ENCODE measurements at regions not wholly inside any gene's neighbourhood (a gene's known extent, or its start where the extent isn't known, plus 50 kb on each side); places are given as distances from the start of the nearest gene placed in this dataset.

DNA sequence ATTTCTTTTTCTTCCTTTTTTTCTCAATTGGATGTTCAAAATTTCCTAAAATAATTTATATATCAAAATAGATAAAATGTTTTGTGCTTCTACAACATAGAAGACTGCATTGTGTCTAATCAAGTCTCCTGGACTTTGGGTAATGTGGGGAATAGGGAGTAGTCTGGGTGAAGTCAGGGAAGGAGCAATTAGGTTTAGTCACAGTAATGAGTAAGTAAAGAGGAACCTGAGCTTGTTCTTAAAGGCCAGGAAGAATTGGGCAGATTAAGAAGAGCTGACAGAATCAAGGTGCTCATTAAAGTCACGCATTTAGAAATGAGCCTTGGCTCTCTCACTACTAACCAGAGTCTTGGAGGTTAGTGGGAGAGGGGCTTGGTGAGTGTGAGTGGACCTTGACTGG lies 233.3 kb upstream of the SSTR1 start:
- TF ChIP-seq, protein P1, sequence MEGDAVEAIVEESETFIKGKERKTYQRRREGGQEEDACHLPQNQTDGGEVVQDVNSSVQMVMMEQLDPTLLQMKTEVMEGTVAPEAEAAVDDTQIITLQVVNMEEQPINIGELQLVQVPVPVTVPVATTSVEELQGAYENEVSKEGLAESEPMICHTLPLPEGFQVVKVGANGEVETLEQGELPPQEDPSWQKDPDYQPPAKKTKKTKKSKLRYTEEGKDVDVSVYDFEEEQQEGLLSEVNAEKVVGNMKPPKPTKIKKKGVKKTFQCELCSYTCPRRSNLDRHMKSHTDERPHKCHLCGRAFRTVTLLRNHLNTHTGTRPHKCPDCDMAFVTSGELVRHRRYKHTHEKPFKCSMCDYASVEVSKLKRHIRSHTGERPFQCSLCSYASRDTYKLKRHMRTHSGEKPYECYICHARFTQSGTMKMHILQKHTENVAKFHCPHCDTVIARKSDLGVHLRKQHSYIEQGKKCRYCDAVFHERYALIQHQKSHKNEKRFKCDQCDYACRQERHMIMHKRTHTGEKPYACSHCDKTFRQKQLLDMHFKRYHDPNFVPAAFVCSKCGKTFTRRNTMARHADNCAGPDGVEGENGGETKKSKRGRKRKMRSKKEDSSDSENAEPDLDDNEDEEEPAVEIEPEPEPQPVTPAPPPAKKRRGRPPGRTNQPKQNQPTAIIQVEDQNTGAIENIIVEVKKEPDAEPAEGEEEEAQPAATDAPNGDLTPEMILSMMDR (IDR thresholded peaks at IDR 0.05) = no peak

DNA sequence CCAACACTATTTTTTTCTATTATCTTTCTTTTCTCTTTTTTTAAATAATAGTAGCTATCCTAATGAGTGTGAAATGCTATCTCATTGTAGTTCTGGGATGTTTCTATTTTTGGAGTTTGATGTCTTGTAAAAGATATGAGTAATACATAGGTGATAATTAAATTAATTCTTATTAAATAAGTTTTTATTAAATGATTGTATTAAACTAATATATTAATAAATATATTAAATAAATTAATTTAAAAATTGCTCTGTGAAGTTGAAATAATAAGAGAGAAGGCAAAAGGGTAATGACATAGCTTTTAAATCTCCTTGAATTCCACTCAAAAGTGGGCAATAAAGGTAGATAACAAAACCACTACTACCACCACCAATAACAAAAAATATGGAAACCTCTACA lies 230.2 kb upstream of the SSTR1 start:
- CTCF ChIA-PET = no interaction called here
- intact Hi-C loops (cut with micrococcal nuclease) = no loop called here
- Mint-ChIP-seq H3K27ac (no peak overlapping the region), H3K27me3 (no peaks in the 10 kb centered on the region), H3K36me3 (ENCODE audit: low read depth) (no peaks in the 10 kb centered on the region), H3K4me3 (no peak overlapping the region), H3K4me1 (no peaks in the 10 kb centered on the region), H3K9me3 (peaks cover 9% of the 10 kb centered on the region)
- TF ChIP-seq, protein P1 (IDR thresholded peaks at IDR 0.05) = no peak
- no peak for DNase-seq
- POLR2A ChIA-PET = no interaction called here
- no peak for ATAC-seq (ENCODE audit: low read depth)

More for the DNA sequence above, 233.3 kb upstream of the SSTR1 start:
- Mint-ChIP-seq H3K27ac (no peak overlapping the region), H3K4me1 (no peaks in the 10 kb centered on the region), H3K27me3 (no peaks in the 10 kb centered on the region), H3K9me3 (peaks cover 4% of the 10 kb centered on the region), H3K36me3 (ENCODE audit: low read depth) (no peaks in the 10 kb centered on the region), H3K4me3 (no peak overlapping the region)
- DNase-seq (no peak), ATAC-seq (ENCODE audit: low read depth) (no peak)
- intact Hi-C loops (cut with micrococcal nuclease) = no loop called here
- POLR2A ChIA-PET = no interaction called here
- CTCF ChIA-PET = no interaction called here

DNA sequence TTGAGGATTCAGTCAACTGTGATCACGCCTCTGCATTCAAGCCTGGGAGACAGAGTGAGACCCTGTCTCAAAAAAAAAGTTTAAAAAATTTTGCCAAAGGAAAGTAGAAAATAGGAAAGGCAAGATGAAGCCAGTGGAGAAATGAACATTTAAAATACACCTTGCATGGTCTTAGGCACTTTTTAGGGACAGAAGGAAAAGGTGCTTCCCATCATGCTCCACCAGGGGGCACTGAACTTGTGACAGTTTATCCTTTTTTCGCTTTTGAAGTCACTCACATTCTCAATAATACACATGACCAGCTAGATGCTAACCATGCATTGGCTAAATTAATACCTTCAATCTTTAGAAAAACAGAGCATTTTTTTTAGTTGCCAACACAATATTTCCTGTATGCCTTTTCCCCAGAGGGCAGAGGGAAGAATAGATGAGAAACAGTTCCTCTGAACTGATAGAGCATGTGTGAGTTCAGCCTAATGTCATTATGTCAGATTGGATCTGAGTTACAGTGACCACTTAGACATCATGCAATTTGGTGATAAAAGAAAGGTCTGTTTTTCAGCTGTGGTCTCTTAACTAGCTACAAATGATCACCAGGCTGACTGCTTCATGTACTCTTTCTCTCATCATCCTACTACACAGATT lies 221.8 kb upstream of the SSTR1 start:
- ATAC-seq (ENCODE audit: low read depth) (no peak), DNase-seq (no peak)
- peaks cover 4% of the 10 kb centered on the region for H3K9me3 Mint-ChIP-seq
- H3K36me3 Mint-ChIP-seq (ENCODE audit: low read depth) = no peaks in the 10 kb centered on the region
- H3K4me3 Mint-ChIP-seq = no peak overlapping the region
- H3K4me1 Mint-ChIP-seq = no peaks in the 10 kb centered on the region
- POLR2A ChIA-PET = no interaction called here
- H3K27ac Mint-ChIP-seq = no peak overlapping the region
- CTCF ChIA-PET = interaction anchor here (0.7 kb wide), 1 partner anchor 1029 kb away, joined by 3 read pairs; no protein-coding TSS in a partner anchor
- H3K27me3 Mint-ChIP-seq = no peaks in the 10 kb centered on the region
- intact Hi-C loops (cut with micrococcal nuclease) = no loop called here
- TF ChIP-seq, protein P1 (IDR thresholded peaks at IDR 0.05) = no peak

DNA sequence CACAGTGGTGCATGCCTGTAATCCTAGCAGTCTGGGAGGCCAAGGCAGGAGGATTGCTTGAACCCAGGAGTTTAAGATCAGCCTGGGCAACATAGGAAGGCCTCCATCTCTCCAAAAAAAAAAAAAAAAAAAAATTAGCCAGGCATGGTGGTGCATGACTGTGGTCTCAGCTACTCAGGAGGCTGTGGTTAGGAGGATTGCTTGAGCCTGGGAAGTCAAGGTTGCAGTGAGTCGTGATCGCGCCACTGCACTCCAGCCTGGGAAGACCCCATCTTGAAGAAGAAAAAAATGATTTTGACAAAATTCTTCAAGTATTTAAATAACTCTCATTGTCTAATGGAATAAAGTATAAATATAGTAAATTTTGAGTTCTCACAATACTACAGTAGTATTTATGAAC lies 219.2 kb upstream of the SSTR1 start:
- ChIA-PET CTCF (interaction anchor here (0.6 to 0.7 kb wide), 2 partner anchors 27 to 1004 kb away, joined by 3 to 5 read pairs; no protein-coding TSS in a partner anchor), POLR2A (no interaction called here)
- no peaks in the 10 kb centered on the region for H3K9me3 Mint-ChIP-seq
- DNase-seq (no peak), ATAC-seq (ENCODE audit: low read depth) (no peak)
- TF ChIP-seq, protein P1 (IDR thresholded peaks at IDR 0.05) = no peak
- H3K36me3 Mint-ChIP-seq (ENCODE audit: low read depth) = no peaks in the 10 kb centered on the region
- H3K27me3 Mint-ChIP-seq = no peaks in the 10 kb centered on the region
- no peak overlapping the region for H3K4me3 Mint-ChIP-seq
- intact Hi-C loops (cut with micrococcal nuclease) = no loop called here
- H3K27ac Mint-ChIP-seq = no peak overlapping the region
- H3K4me1 Mint-ChIP-seq = no peaks in the 10 kb centered on the region

DNA sequence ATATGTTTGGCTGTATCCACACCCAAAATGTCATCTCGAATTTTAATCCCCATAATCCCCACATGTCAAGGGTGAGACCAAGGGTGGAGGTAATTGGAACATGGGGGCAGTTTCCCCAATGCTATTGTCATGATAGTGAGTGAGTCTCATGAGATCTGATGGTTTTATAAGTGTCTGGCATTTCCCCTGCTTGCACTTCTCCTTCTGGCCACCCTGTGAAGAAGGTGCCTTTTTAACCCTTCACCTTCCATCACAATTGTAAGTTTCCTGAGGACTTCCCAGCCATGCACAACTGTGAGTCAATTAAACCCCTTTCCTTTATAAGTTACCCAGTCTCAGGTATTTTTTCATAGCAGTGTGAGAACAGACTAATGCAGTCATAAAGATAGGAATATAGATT lies 216.7 kb upstream of the SSTR1 start:
- POLR2A ChIA-PET = no interaction called here
- Mint-ChIP-seq H3K9me3 (no peaks in the 10 kb centered on the region), H3K4me1 (no peaks in the 10 kb centered on the region), H3K36me3 (ENCODE audit: low read depth) (no peaks in the 10 kb centered on the region), H3K27me3 (no peaks in the 10 kb centered on the region), H3K4me3 (no peak overlapping the region), H3K27ac (no peak overlapping the region)
- intact Hi-C loops (cut with micrococcal nuclease) = no loop called here
- ATAC-seq (ENCODE audit: low read depth) = no peak
- DNase-seq = no peak
- CTCF ChIA-PET = no interaction called here
- TF ChIP-seq, protein P1 (IDR thresholded peaks at IDR 0.05) = no peak
